ENCODE measurements at regions not wholly inside any gene's neighbourhood (a gene's known extent, or its start where the extent isn't known, plus 50 kb on each side); places are given as distances from the start of the nearest gene placed in this dataset.

GRCh38 chr12:59185295-59185694, 265.0 kb upstream of the LRIG3 start:
- ATAC-seq (replicated peaks) = no peak
- Mint-ChIP-seq H3K4me1 (no peaks in the 10 kb centered on the region), H3K36me3 (ENCODE audit: low read depth) (no peaks in the 10 kb centered on the region), H3K9me3 (no peaks in the 10 kb centered on the region), H3K27ac (no peak overlapping the region), H3K4me3 (no peak overlapping the region), H3K27me3 (peaks cover 7% of the 10 kb centered on the region)

GRCh38 chr12:59182658-59183455, 262.6 kb upstream of the LRIG3 start:
- no peak for ATAC-seq (replicated peaks)
- Mint-ChIP-seq H3K4me3 (no peak overlapping the region), H3K9me3 (no peaks in the 10 kb centered on the region), H3K4me1 (no peaks in the 10 kb centered on the region), H3K36me3 (ENCODE audit: low read depth) (no peaks in the 10 kb centered on the region), H3K27me3 (peaks cover 7% of the 10 kb centered on the region), H3K27ac (no peak overlapping the region)

- H3K27ac Mint-ChIP-seq = no peak overlapping the region
- peak; percentile 81 for ATAC-seq (replicated peaks)
- H3K4me1 Mint-ChIP-seq = no peaks in the 10 kb centered on the region
- H3K9me3 Mint-ChIP-seq = no peaks in the 10 kb centered on the region
- H3K36me3 Mint-ChIP-seq (ENCODE audit: low read depth) = no peaks in the 10 kb centered on the region
- no peak overlapping the region for H3K4me3 Mint-ChIP-seq
- peaks cover 7% of the 10 kb centered on the region for H3K27me3 Mint-ChIP-seq
Measured at GRCh38 chr12:59182191-59182590, 261.9 kb upstream of the LRIG3 start.

- Mint-ChIP-seq H3K4me3 (no peak overlapping the region), H3K27ac (no peak overlapping the region), H3K27me3 (peaks cover 7% of the 10 kb centered on the region), H3K9me3 (no peaks in the 10 kb centered on the region), H3K4me1 (no peaks in the 10 kb centered on the region), H3K36me3 (ENCODE audit: low read depth) (no peaks in the 10 kb centered on the region)
- no peak for ATAC-seq (replicated peaks)
Measured at GRCh38 chr12:59181196-59181777, 261.0 kb upstream of the LRIG3 start.

GRCh38 chr12:59179231-59179630, 258.9 kb upstream of the LRIG3 start:
- H3K27ac Mint-ChIP-seq = no peak overlapping the region
- H3K4me3 Mint-ChIP-seq = no peak overlapping the region
- no peak for ATAC-seq (replicated peaks)
- no peaks in the 10 kb centered on the region for H3K36me3 Mint-ChIP-seq (ENCODE audit: low read depth)
- no peaks in the 10 kb centered on the region for H3K27me3 Mint-ChIP-seq
- no peaks in the 10 kb centered on the region for H3K9me3 Mint-ChIP-seq
- no peaks in the 10 kb centered on the region for H3K4me1 Mint-ChIP-seq

- Mint-ChIP-seq H3K36me3 (ENCODE audit: low read depth) (no peaks in the 10 kb centered on the region), H3K9me3 (no peaks in the 10 kb centered on the region), H3K27ac (no peak overlapping the region), H3K4me3 (no peak overlapping the region), H3K4me1 (no peaks in the 10 kb centered on the region), H3K27me3 (no peaks in the 10 kb centered on the region)
- ATAC-seq (replicated peaks) = no peak
Measured at GRCh38 chr12:59173695-59174094, 253.4 kb upstream of the LRIG3 start.

GRCh38 chr12:59168647-59169046, 248.3 kb upstream of the LRIG3 start:
- Mint-ChIP-seq H3K27ac (no peak overlapping the region), H3K4me1 (no peaks in the 10 kb centered on the region), H3K36me3 (ENCODE audit: low read depth) (no peaks in the 10 kb centered on the region), H3K4me3 (no peak overlapping the region), H3K27me3 (peaks cover 10% of the 10 kb centered on the region), H3K9me3 (no peaks in the 10 kb centered on the region)
- no peak for ATAC-seq (replicated peaks)

- Mint-ChIP-seq H3K36me3 (ENCODE audit: low read depth) (no peaks in the 10 kb centered on the region), H3K4me3 (no peak overlapping the region), H3K27ac (no peak overlapping the region), H3K4me1 (no peaks in the 10 kb centered on the region), H3K27me3 (peaks cover 10% of the 10 kb centered on the region), H3K9me3 (no peaks in the 10 kb centered on the region)
- ATAC-seq (replicated peaks) = no peak
Measured at GRCh38 chr12:59166457-59166856, 246.2 kb upstream of the LRIG3 start.

- H3K36me3 Mint-ChIP-seq (ENCODE audit: low read depth) = no peaks in the 10 kb centered on the region
- no peak overlapping the region for H3K4me3 Mint-ChIP-seq
- H3K27me3 Mint-ChIP-seq = peaks cover 10% of the 10 kb centered on the region
- H3K9me3 Mint-ChIP-seq = no peaks in the 10 kb centered on the region
- no peaks in the 10 kb centered on the region for H3K4me1 Mint-ChIP-seq
- H3K27ac Mint-ChIP-seq = no peak overlapping the region
- no peak for ATAC-seq (replicated peaks)
Measured at GRCh38 chr12:59164991-59165718, 244.9 kb upstream of the LRIG3 start.

GRCh38 chr12:59164226-59164625, 243.9 kb upstream of the LRIG3 start:
- Mint-ChIP-seq H3K4me3 (no peak overlapping the region), H3K27ac (no peak overlapping the region), H3K27me3 (peaks cover 10% of the 10 kb centered on the region), H3K4me1 (no peaks in the 10 kb centered on the region), H3K9me3 (no peaks in the 10 kb centered on the region), H3K36me3 (ENCODE audit: low read depth) (no peaks in the 10 kb centered on the region)
- ATAC-seq (replicated peaks) = no peak

- Mint-ChIP-seq H3K4me3 (no peak overlapping the region), H3K36me3 (ENCODE audit: low read depth) (no peaks in the 10 kb centered on the region), H3K27me3 (peaks cover 4% of the 10 kb centered on the region), H3K9me3 (peaks cover 9% of the 10 kb centered on the region), H3K4me1 (no peaks in the 10 kb centered on the region), H3K27ac (no peak overlapping the region)
- ATAC-seq (replicated peaks) = no peak
Measured at GRCh38 chr12:59158681-59159080, 238.4 kb upstream of the LRIG3 start.

GRCh38 chr12:59158066-59158465, 237.8 kb upstream of the LRIG3 start:
- Mint-ChIP-seq H3K9me3 (peaks cover 9% of the 10 kb centered on the region), H3K36me3 (ENCODE audit: low read depth) (no peaks in the 10 kb centered on the region), H3K27ac (no peak overlapping the region), H3K4me3 (no peak overlapping the region), H3K4me1 (no peaks in the 10 kb centered on the region), H3K27me3 (peaks cover 4% of the 10 kb centered on the region)
- ATAC-seq (replicated peaks) = no peak

GRCh38 chr12:59155448-59155847, 235.1 kb upstream of the LRIG3 start:
- peaks cover 4% of the 10 kb centered on the region for H3K27me3 Mint-ChIP-seq
- H3K36me3 Mint-ChIP-seq (ENCODE audit: low read depth) = no peaks in the 10 kb centered on the region
- no peak for ATAC-seq (replicated peaks)
- H3K4me3 Mint-ChIP-seq = no peak overlapping the region
- H3K27ac Mint-ChIP-seq = no peak overlapping the region
- no peaks in the 10 kb centered on the region for H3K4me1 Mint-ChIP-seq
- peaks cover 9% of the 10 kb centered on the region for H3K9me3 Mint-ChIP-seq

- H3K27me3 Mint-ChIP-seq = peaks cover 3% of the 10 kb centered on the region
- H3K9me3 Mint-ChIP-seq = peaks cover 4% of the 10 kb centered on the region
- no peak for ATAC-seq (replicated peaks)
- H3K27ac Mint-ChIP-seq = no peak overlapping the region
- no peaks in the 10 kb centered on the region for H3K4me1 Mint-ChIP-seq
- no peaks in the 10 kb centered on the region for H3K36me3 Mint-ChIP-seq (ENCODE audit: low read depth)
- no peak overlapping the region for H3K4me3 Mint-ChIP-seq
Measured at GRCh38 chr12:59151243-59151642, 230.9 kb upstream of the LRIG3 start.

Measured in activated T-helper 17 cell treated with anti-CD3 and anti-CD28 coated beads, Interleukin-2, amount 50 U/mL, for 72 hours (primary cell).